Fibroblast of villous mesenchyme (primary cell): ENCODE measurements at regions not wholly inside any gene's neighbourhood (a gene's known extent, or its start where the extent isn't known, plus 50 kb on each side); places are given as distances from the start of the nearest gene placed in this dataset.

ENCODE experiments used
- DNase-seq: peaks from one replicate; pipeline ENCODE4 v3.0.0-alpha.2; 2010; ENCODE audit warnings: low read depth
- H3K4me3 ChIP-seq: 2 replicates; pipeline ENCODE4 v1.5.1; 2011; ENCODE audit warnings: low read depth, mild to moderate bottlenecking, low read length
- CTCF ChIP-seq: IDR thresholded peaks from 2 replicates; pipeline ENCODE4 v1.5.1; 2012; ENCODE audit warnings: low read depth, mild to moderate bottlenecking, low read length; ENCODE audit not compliant: insufficient read depth

- TF ChIP-seq CTCF = no peak
- no peak for DNase-seq
These were observed 308.0 kb upstream of the THBS1 start for GRCh38 chr15:39272901-39273300.

GRCh38 chr15:39273717-39274411 lies 307.0 kb upstream of the THBS1 start:
- TF ChIP-seq CTCF = no peak
- no peak overlapping the region for H3K4me3 ChIP-seq
- no peak for DNase-seq

More at GRCh38 chr15:39272901-39273300, 308.0 kb upstream of the THBS1 start:
- no peak overlapping the region for H3K4me3 ChIP-seq

- DNase-seq = no peak
- no peak for TF ChIP-seq CTCF
- no peak overlapping the region for H3K4me3 ChIP-seq
These were observed 305.8 kb upstream of the THBS1 start for GRCh38 chr15:39275066-39275465.

- no peak for TF ChIP-seq CTCF
- peak; percentile 71 for DNase-seq
- no peak overlapping the region for H3K4me3 ChIP-seq
These were observed 301.6 kb upstream of the THBS1 start for GRCh38 chr15:39279311-39279710.

- H3K4me3 ChIP-seq = no peak overlapping the region
- no peak for TF ChIP-seq CTCF
- DNase-seq = peak; percentile 72
These were observed 299.8 kb upstream of the THBS1 start for GRCh38 chr15:39281094-39281493.

- no peak overlapping the region for H3K4me3 ChIP-seq
- DNase-seq = no peak
- no peak for TF ChIP-seq CTCF
These were observed 298.1 kb upstream of the THBS1 start for GRCh38 chr15:39282663-39283208.

GRCh38 chr15:39283531-39283930 lies 297.3 kb upstream of the THBS1 start:
- no peak for TF ChIP-seq CTCF
- H3K4me3 ChIP-seq = no peak overlapping the region
- peak; percentile 72 for DNase-seq
